Right atrium auricular region (tissue), 2 donors: ENCODE measurements at regions not wholly inside any gene's neighbourhood (a gene's known extent, or its start where the extent isn't known, plus 50 kb on each side); places are given as distances from the start of the nearest gene placed in this dataset.

Experiments used
- DNase-seq: peaks from one replicate; pipeline ENCODE4 v3.0.0-alpha.2; 2019; ENCODE audit warnings: low spot score
- H3K27ac ChIP-seq, 2 donors: fragments of 200-600 bp; sonication (generic); 1 replicate in 1 of 2; 2 replicates in 1 of 2; pipeline ENCODE4 v1.5.1; 2016 to 2019
- H3K27me3 ChIP-seq, 2 donors: fragments of 200-600 bp; sonication (generic); one replicate each; pipeline versions ENCODE4 v1.5.1 to v1.6.0; 2017 to 2019
- H3K36me3 ChIP-seq: fragments of 200-600 bp; sonication (generic); one replicate; pipeline ENCODE4 v1.5.1; 2016
- H3K4me1 ChIP-seq, 2 donors: fragments of 200-600 bp; sonication (generic); one replicate each; pipeline versions ENCODE4 v1.5.1 to v1.6.0; 2017 to 2019
- H3K4me3 ChIP-seq, 2 donors: fragments of 200-600 bp; sonication (generic); 1 replicate in 1 of 2; 2 replicates in 1 of 2; pipeline ENCODE4 v1.5.1; 2017 to 2019; ENCODE audit warnings: mild to moderate bottlenecking in 1 of 2, moderate library complexity in 1 of 2
- H3K9me3 ChIP-seq, 2 donors: fragments of 200-600 bp; sonication (generic); one replicate each; pipeline ENCODE4 v1.5.1; 2019
- CTCF ChIP-seq, 2 donors: fragments of 200-600 bp; sonication (generic); IDR thresholded peaks; one replicate each; pipeline ENCODE4 v1.5.1; 2019; ENCODE audit warnings: antibody characterized with exemption in 2 of 2

- TF ChIP-seq CTCF (IDR thresholded peaks at IDR 0.05): no peak
- H3K36me3 ChIP-seq: no peaks in the 10 kb centered on the region
- no peaks in the 10 kb centered on the region for H3K9me3 ChIP-seq
- H3K4me1 ChIP-seq: no peaks in the 10 kb centered on the region
- no peaks in the 10 kb centered on the region for H3K27me3 ChIP-seq
- no peak overlapping the region for H3K4me3 ChIP-seq
- DNase-seq: no peak
- no peak overlapping the region for H3K27ac ChIP-seq
Measured at GRCh38 chr2:150555611-150556356, 68.3 kb upstream of the RND3 start.

GRCh38 chr2:150554046-150554445 lies 66.6 kb upstream of the RND3 start:
- H3K4me3 ChIP-seq: no peak overlapping the region
- TF ChIP-seq CTCF (IDR thresholded peaks at IDR 0.05): no peak

GRCh38 chr2:150552041-150552820 lies 64.8 kb upstream of the RND3 start:
- H3K36me3 ChIP-seq: no peaks in the 10 kb centered on the region
- no peak for TF ChIP-seq CTCF (IDR thresholded peaks at IDR 0.05)
- no peaks in the 10 kb centered on the region for H3K27me3 ChIP-seq
- no peaks in the 10 kb centered on the region for H3K9me3 ChIP-seq
- no peak overlapping the region for H3K4me3 ChIP-seq
- no peaks in the 10 kb centered on the region for H3K4me1 ChIP-seq
- no peak for DNase-seq
- no peak overlapping the region for H3K27ac ChIP-seq

More at GRCh38 chr2:150554046-150554445, 66.6 kb upstream of the RND3 start:
- Histone ChIP-seq H3K27ac (no peak overlapping the region), H3K9me3 (no peaks in the 10 kb centered on the region), H3K36me3 (no peaks in the 10 kb centered on the region), H3K4me1 (no peaks in the 10 kb centered on the region), H3K27me3 (no peaks in the 10 kb centered on the region)
- DNase-seq: no peak

GRCh38 chr2:150549381-150549780 lies 61.9 kb upstream of the RND3 start:
- TF ChIP-seq CTCF (IDR thresholded peaks at IDR 0.05): no peak
- H3K27me3 ChIP-seq: no peaks in the 10 kb centered on the region
- H3K9me3 ChIP-seq: no peaks in the 10 kb centered on the region
- no peak for DNase-seq
- no peak overlapping the region for H3K4me3 ChIP-seq
- H3K27ac ChIP-seq: no peak overlapping the region
- H3K4me1 ChIP-seq: no peaks in the 10 kb centered on the region
- no peaks in the 10 kb centered on the region for H3K36me3 ChIP-seq

GRCh38 chr2:150548527-150548926 lies 61.1 kb upstream of the RND3 start:
- H3K9me3 ChIP-seq: no peaks in the 10 kb centered on the region
- H3K4me1 ChIP-seq: no peaks in the 10 kb centered on the region
- H3K4me3 ChIP-seq: no peak overlapping the region
- no peak for TF ChIP-seq CTCF (IDR thresholded peaks at IDR 0.05)
- no peak for DNase-seq
- no peak overlapping the region for H3K27ac ChIP-seq
- no peaks in the 10 kb centered on the region for H3K36me3 ChIP-seq
- no peaks in the 10 kb centered on the region for H3K27me3 ChIP-seq
